Activated CD4-positive, alpha-beta T cell treated with anti-CD3 and anti-CD28 coated beads, Interleukin-2, amount 10 ng/mL, durations not matched to agents 24 days and 14 days (primary cell): ENCODE measurements at regions not wholly inside any gene's neighbourhood (a gene's known extent, or its start where the extent isn't known, plus 50 kb on each side); places are given as distances from the start of the nearest gene placed in this dataset.

Experiments used
- DNase-seq: peaks from one replicate; pipeline ENCODE4 v3.0.0; 2022
- H3K27ac Mint-ChIP-seq: one replicate; pipeline ENCODE4 v1.8.0; 2022; ENCODE audit warnings: mild to moderate bottlenecking, mixed read lengths
- H3K27me3 Mint-ChIP-seq: one replicate; pipeline ENCODE4 v1.8.0; 2022; ENCODE audit warnings: mixed read lengths
- H3K36me3 Mint-ChIP-seq: one replicate; pipeline ENCODE4 v1.8.0; 2022; ENCODE audit warnings: low read depth, mild to moderate bottlenecking, mixed read lengths
- H3K4me1 Mint-ChIP-seq: one replicate; pipeline ENCODE4 v1.8.0; 2021; ENCODE audit warnings: mixed read lengths
- H3K4me3 Mint-ChIP-seq: one replicate; pipeline ENCODE4 v1.8.0; 2022; ENCODE audit warnings: mild to moderate bottlenecking, moderate library complexity, mixed read lengths
- H3K9me3 Mint-ChIP-seq: one replicate; pipeline ENCODE4 v1.8.0; 2021; ENCODE audit warnings: mixed read lengths
- intact Hi-C: fragments of 100-400 bp; cut with micrococcal nuclease; formaldehyde crosslinking; loops from one replicate; pipeline ENCODE4 v1.15.1; 2023

GRCh38 chr18:73646196-73646595 is 501.4 kb downstream of the FBXO15 start:
- DNase-seq = no peak
- Mint-ChIP-seq H3K9me3 (no peaks in the 10 kb centered on the region), H3K4me1 (no peaks in the 10 kb centered on the region), H3K36me3 (no peaks in the 10 kb centered on the region), H3K27me3 (no peaks in the 10 kb centered on the region), H3K27ac (no peak overlapping the region), H3K4me3 (no peak overlapping the region)
- intact Hi-C loops = no loop called here

GRCh38 chr18:73645160-73645715 is 502.4 kb downstream of the FBXO15 start:
- H3K4me1 Mint-ChIP-seq = no peaks in the 10 kb centered on the region
- no peaks in the 10 kb centered on the region for H3K9me3 Mint-ChIP-seq
- no peak overlapping the region for H3K27ac Mint-ChIP-seq
- H3K36me3 Mint-ChIP-seq = no peaks in the 10 kb centered on the region
- no peak for DNase-seq
- intact Hi-C loops = no loop called here
- no peaks in the 10 kb centered on the region for H3K27me3 Mint-ChIP-seq
- no peak overlapping the region for H3K4me3 Mint-ChIP-seq

- intact Hi-C loops = no loop called here
- DNase-seq = no peak
- Mint-ChIP-seq H3K9me3 (no peaks in the 10 kb centered on the region), H3K36me3 (no peaks in the 10 kb centered on the region), H3K27me3 (no peaks in the 10 kb centered on the region), H3K27ac (no peak overlapping the region), H3K4me3 (no peak overlapping the region), H3K4me1 (no peaks in the 10 kb centered on the region)
These were observed 507.8 kb downstream of the FBXO15 start for GRCh38 chr18:73639788-73640187.

- intact Hi-C loops = no loop called here
- Mint-ChIP-seq H3K4me3 (no peak overlapping the region), H3K36me3 (no peaks in the 10 kb centered on the region), H3K9me3 (no peaks in the 10 kb centered on the region), H3K4me1 (no peaks in the 10 kb centered on the region), H3K27ac (no peak overlapping the region), H3K27me3 (no peaks in the 10 kb centered on the region)
- DNase-seq = no peak
These were observed 508.9 kb downstream of the FBXO15 start for GRCh38 chr18:73638709-73639108.

GRCh38 chr18:73636355-73636754 is 511.3 kb downstream of the FBXO15 start:
- intact Hi-C loops = no loop called here
- no peaks in the 10 kb centered on the region for H3K9me3 Mint-ChIP-seq

GRCh38 chr18:73626859-73627258 is 520.8 kb downstream of the FBXO15 start:
- no peak overlapping the region for H3K27ac Mint-ChIP-seq
- H3K4me1 Mint-ChIP-seq = no peaks in the 10 kb centered on the region
- H3K36me3 Mint-ChIP-seq = no peaks in the 10 kb centered on the region
- no peak for DNase-seq
- H3K27me3 Mint-ChIP-seq = no peaks in the 10 kb centered on the region
- intact Hi-C loops = no loop called here
- H3K9me3 Mint-ChIP-seq = no peaks in the 10 kb centered on the region
- H3K4me3 Mint-ChIP-seq = no peak overlapping the region

More at GRCh38 chr18:73636355-73636754, 511.3 kb downstream of the FBXO15 start:
- Mint-ChIP-seq H3K4me1 (no peaks in the 10 kb centered on the region), H3K36me3 (no peaks in the 10 kb centered on the region), H3K4me3 (no peak overlapping the region), H3K27ac (no peak overlapping the region), H3K27me3 (no peaks in the 10 kb centered on the region)
- DNase-seq = no peak

- intact Hi-C loops = no loop called here
- Mint-ChIP-seq H3K27me3 (no peaks in the 10 kb centered on the region), H3K36me3 (no peaks in the 10 kb centered on the region), H3K4me1 (no peaks in the 10 kb centered on the region), H3K9me3 (no peaks in the 10 kb centered on the region), H3K27ac (no peak overlapping the region), H3K4me3 (no peak overlapping the region)
- DNase-seq = no peak
These were observed 521.4 kb downstream of the FBXO15 start for GRCh38 chr18:73626221-73626620.

GRCh38 chr18:73621091-73621490 is 526.5 kb downstream of the FBXO15 start:
- intact Hi-C loops = no loop called here
- H3K27me3 Mint-ChIP-seq = no peaks in the 10 kb centered on the region
- H3K4me3 Mint-ChIP-seq = no peak overlapping the region
- no peaks in the 10 kb centered on the region for H3K36me3 Mint-ChIP-seq
- H3K27ac Mint-ChIP-seq = no peak overlapping the region
- no peaks in the 10 kb centered on the region for H3K4me1 Mint-ChIP-seq
- DNase-seq = no peak
- H3K9me3 Mint-ChIP-seq = no peaks in the 10 kb centered on the region

GRCh38 chr18:73617981-73618380 is 529.7 kb downstream of the FBXO15 start:
- H3K36me3 Mint-ChIP-seq = no peaks in the 10 kb centered on the region
- no peaks in the 10 kb centered on the region for H3K9me3 Mint-ChIP-seq

GRCh38 chr18:73615506-73615905 is 532.1 kb downstream of the FBXO15 start:
- H3K27me3 Mint-ChIP-seq = no peaks in the 10 kb centered on the region
- no peaks in the 10 kb centered on the region for H3K9me3 Mint-ChIP-seq
- intact Hi-C loops = no loop called here
- no peak overlapping the region for H3K4me3 Mint-ChIP-seq
- no peaks in the 10 kb centered on the region for H3K4me1 Mint-ChIP-seq
- DNase-seq = no peak
- H3K36me3 Mint-ChIP-seq = no peaks in the 10 kb centered on the region
- H3K27ac Mint-ChIP-seq = no peak overlapping the region

More at GRCh38 chr18:73617981-73618380, 529.7 kb downstream of the FBXO15 start:
- intact Hi-C loops = no loop called here
- Mint-ChIP-seq H3K4me3 (no peak overlapping the region), H3K27me3 (no peaks in the 10 kb centered on the region), H3K4me1 (no peaks in the 10 kb centered on the region), H3K27ac (no peak overlapping the region)
- no peak for DNase-seq

- DNase-seq = no peak
- H3K27ac Mint-ChIP-seq = no peak overlapping the region
- intact Hi-C loops = no loop called here
- H3K36me3 Mint-ChIP-seq = no peaks in the 10 kb centered on the region
- H3K9me3 Mint-ChIP-seq = no peaks in the 10 kb centered on the region
- no peak overlapping the region for H3K4me3 Mint-ChIP-seq
- no peaks in the 10 kb centered on the region for H3K4me1 Mint-ChIP-seq
- no peaks in the 10 kb centered on the region for H3K27me3 Mint-ChIP-seq
These were observed 532.8 kb downstream of the FBXO15 start for GRCh38 chr18:73614812-73615211.

GRCh38 chr18:73613706-73614340 is 533.8 kb downstream of the FBXO15 start:
- Mint-ChIP-seq H3K4me3 (no peak overlapping the region), H3K27me3 (no peaks in the 10 kb centered on the region), H3K36me3 (no peaks in the 10 kb centered on the region), H3K27ac (no peak overlapping the region), H3K4me1 (no peaks in the 10 kb centered on the region), H3K9me3 (no peaks in the 10 kb centered on the region)
- intact Hi-C loops = no loop called here
- no peak for DNase-seq

- Mint-ChIP-seq H3K27ac (no peak overlapping the region), H3K4me1 (no peaks in the 10 kb centered on the region), H3K4me3 (no peak overlapping the region), H3K36me3 (no peaks in the 10 kb centered on the region), H3K27me3 (no peaks in the 10 kb centered on the region), H3K9me3 (no peaks in the 10 kb centered on the region)
- DNase-seq = no peak
- intact Hi-C loops = no loop called here
These were observed 549.6 kb downstream of the FBXO15 start for GRCh38 chr18:73597832-73598615.

- H3K27me3 Mint-ChIP-seq = no peaks in the 10 kb centered on the region
- intact Hi-C loops = no loop called here
- H3K4me3 Mint-ChIP-seq = no peak overlapping the region
- no peaks in the 10 kb centered on the region for H3K9me3 Mint-ChIP-seq
- no peak overlapping the region for H3K27ac Mint-ChIP-seq
- H3K36me3 Mint-ChIP-seq = no peaks in the 10 kb centered on the region
- no peak for DNase-seq
- H3K4me1 Mint-ChIP-seq = no peaks in the 10 kb centered on the region
These were observed 552.9 kb downstream of the FBXO15 start for GRCh38 chr18:73594749-73595148.
